GM21381 (cell line): ENCODE measurements at regions not wholly inside any gene's neighbourhood (a gene's known extent, or its start where the extent isn't known, plus 50 kb on each side); places are given as distances from the start of the nearest gene placed in this dataset.
A peak's percentile ranks its signal among the peaks of the same experiment; 100 is the strongest.
"Not testable (repeated sequence)": the region's sequence is repeated elsewhere in the genome, so short reads cannot be mapped to it uniquely, and the experiment has no call there.

Source experiments
- ATAC-seq: cut with Tn5 transposase; IDR thresholded peaks from one replicate; pipeline ENCODE4 v1.9.1; 2021; ENCODE audit warnings: mild to moderate bottlenecking, moderate library complexity; ENCODE audit not compliant: unreplicated experiment

DNA sequence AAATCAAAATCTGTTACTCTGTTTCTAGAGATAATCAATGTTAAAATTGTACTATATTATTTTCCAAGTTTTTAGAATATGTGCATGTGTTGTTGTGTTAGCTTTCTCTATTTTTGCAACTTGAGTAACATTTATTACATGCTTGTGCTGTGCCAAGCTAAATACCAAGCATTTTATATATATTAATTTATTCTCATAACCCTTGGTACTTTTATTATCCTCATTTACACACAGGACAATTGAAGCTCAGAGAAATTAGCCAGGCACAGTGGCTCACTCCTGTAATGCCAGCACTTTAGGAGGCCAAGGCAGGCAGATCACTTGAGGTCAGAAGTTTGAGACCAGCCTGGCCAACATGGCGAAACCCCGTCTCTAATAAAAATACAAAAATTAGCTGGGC lies 254.0 kb upstream of the DMRT1 start:
- no peak for ATAC-seq

DNA sequence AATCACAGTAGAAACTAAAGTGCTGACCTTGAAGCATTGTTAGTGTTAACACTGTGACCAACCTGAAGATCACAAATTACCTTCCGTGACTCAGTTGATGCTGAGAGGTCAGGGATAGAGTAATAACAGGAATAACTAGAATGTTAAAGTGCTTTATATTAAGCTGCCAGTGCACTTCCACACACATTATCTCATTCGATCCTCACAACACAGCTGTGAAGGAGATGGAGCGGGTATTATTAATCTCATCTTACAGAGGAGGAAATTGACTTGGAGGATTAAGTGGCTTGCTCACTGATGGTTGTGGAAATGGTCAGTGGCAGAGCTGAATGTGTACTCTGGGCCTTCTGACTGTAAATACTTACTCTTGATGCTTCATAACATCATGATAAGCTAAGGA lies 252.5 kb upstream of the DMRT1 start:
- ATAC-seq: no peak

DNA sequence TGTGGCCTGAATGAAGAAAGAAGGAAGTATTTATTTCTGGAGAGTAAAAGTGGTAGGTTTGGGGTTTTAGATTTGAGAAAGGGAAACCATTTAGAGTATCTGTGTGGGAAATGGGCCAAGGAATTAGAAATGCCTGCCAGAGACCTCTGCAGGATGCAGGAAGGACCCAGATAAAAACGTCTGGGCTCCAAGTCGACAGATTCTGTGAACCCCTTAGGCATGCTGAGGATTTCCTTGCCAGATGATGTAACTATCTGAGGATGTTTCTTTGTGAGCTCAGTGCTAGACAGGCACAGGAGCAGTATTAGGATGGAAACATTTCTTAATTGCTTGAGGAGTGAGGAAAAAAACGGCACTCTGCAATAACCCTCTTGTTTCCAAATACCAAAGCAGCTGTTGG lies 251.8 kb upstream of the DMRT1 start:
- no peak for ATAC-seq

DNA sequence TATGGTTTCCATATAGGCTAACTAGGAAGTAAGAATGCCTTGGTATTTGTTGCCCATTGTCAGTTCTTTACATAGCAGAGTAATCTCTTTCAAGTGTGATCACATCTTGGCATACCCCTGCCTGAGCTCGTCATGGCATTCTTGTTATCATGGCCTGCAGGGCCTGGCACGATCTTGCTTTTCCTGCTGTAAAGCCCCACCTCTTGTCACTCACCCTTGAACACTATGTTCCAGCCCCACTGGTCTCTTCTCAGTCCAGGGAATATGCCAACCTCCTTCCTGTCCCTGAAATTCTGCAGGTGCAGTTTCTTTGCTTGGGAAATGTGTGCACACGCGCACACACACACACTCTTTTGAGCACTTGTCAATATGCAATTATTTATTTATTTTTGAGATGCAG lies 250.2 kb upstream of the DMRT1 start:
- no peak for ATAC-seq

DNA sequence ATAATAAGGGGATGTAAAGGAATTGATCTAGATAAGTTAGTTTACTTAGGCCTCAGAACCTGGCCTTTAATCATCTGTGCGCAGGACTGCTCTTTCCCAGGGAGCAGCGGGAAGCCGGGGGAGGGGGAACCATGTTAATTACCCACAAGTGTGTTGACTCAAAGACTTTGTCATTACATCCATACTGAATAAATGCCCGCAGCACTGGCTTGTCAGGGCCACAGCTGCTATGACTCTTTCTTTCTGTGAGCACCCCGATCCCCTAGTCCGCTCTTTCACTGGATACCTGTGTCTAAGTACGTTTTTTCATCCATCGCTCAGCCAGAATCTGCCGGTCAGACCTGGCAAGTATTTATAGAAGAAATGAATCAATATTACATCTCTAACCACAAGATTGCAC lies 249.3 kb upstream of the DMRT1 start:
- ATAC-seq: no peak

DNA sequence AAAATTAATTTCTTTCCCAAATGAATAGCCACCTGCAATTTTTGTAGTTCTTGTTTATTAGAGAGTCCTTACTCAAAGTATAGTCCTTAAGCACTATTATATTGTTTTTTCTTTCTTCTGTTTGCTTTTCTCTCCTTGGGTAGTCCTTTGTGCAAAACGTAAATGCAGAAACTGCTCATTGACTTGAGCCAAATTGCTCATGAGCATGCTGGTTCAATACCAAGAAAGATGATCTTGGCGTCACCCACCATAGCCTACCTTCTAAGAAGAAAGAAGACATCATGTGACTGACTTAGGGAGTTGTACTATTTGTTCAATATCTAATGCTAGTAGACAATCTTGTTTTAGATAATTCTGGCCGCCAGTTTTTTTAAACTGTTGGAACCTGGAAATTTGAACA lies 248.8 kb upstream of the DMRT1 start:
- no peak for ATAC-seq

DNA sequence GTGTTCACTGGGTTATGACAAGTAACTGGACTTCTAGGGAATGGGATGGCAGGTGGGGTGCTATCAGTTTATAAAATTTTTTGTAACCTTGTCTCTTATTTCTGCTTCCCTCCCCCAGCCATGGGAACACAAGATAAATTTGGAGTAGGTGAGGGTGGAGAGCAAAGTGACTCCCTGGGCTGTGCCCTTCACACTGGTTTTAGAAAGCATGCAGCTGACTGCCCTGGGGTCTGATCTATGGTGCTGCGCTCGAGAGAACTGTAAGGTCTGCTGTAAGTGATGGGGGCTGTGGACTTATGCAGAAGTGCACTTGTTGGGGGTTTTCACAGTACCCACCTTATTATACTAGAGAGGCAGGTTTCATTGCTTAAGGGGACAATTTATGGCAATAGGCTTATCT lies 247.7 kb upstream of the DMRT1 start:
- no peak for ATAC-seq

DNA sequence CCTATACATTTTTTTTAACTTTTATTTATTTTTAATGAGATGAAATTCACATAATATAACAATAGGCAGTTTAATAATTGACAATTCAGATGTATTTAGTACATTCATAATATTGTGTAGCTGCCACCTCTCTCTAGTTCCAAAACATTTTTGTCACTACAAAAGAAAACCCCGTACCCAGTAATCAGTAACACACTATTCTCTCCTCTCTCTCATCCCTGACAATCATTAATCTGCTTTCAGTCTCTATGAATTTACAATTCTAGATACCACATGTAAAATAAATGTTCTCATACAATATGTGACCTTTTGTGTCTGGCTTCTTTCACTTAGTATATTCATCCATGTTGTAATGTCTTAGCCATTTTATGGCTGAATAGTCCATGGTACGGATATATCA lies 244.8 kb upstream of the DMRT1 start:
- ATAC-seq: no peak

DNA sequence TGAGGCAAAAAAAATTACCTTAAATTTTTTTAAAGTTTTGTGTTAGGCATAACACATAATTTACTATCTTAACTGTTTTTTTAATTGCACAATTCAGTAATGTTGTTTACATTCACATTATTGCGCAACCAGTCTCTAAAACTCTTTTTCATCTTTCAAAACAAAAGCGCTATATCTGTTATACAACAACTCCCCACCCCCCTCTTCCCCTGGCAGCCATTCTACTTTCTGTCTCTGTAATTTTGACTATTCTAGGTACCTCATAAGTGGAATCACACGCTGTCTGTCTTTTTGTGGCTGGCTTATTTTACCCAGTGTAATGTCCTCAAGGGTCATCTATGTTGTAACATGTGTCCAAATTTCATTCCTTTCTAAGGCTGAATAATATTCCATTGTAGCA lies 241.5 kb upstream of the DMRT1 start:
- no peak for ATAC-seq

DNA sequence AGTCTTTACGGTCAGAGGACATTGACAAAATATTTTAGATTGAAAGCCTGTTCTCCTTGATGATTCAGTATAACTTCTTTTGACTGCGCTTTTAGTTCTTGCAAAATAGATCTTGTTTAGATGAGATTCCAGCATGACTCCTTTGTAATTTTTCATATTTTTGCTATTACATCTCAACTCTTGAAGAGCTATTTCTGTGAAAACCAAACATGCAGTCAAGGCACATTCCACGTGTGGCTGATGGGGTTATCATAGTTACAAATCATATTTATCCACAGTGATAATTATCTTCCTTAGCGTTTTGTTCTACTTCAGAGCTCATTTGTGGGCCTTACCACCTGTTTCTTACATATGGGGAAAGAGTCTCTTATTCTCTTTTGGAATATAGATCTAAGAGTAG lies 238.8 kb upstream of the DMRT1 start:
- ATAC-seq: no peak

DNA sequence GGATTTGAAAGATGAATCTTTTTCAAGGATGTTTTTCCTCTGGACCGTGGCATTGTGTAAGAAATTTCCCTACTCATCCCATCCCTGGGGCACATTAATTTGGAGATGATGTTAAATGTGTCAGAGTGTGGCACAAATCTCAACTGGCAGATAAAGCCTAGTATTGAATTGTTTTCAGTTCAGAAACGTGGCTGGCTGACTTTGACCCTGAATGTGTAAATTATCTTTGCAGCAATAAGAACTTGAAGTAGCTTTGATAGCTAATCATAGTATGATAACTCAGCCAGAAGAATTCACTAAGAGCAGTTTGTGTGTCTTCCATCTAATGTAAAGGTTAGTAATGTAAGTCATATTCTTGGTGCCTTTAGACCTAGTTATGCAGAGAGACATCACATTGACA lies 238.4 kb upstream of the DMRT1 start:
- ATAC-seq: no peak

DNA sequence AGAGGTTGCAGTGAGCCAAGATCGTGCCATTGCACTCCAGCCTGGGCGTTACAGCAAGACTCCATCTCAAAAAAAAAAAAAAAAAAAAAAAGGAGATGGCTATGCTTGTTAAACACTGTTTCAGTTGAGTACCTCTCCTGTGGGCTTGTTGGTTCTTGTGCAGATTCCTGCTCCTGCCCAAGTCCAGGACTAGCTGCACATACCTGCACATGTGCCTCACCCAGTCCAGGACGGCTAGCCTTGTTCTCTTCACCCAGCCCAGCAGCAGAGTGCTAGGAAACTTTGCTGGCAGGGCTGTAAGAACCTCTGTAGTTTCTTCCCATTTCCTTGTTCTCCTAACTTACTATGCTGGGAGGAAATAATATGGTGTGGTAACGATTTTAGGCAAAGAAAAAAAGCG lies 234.1 kb upstream of the DMRT1 start:
- no peak for ATAC-seq

DNA sequence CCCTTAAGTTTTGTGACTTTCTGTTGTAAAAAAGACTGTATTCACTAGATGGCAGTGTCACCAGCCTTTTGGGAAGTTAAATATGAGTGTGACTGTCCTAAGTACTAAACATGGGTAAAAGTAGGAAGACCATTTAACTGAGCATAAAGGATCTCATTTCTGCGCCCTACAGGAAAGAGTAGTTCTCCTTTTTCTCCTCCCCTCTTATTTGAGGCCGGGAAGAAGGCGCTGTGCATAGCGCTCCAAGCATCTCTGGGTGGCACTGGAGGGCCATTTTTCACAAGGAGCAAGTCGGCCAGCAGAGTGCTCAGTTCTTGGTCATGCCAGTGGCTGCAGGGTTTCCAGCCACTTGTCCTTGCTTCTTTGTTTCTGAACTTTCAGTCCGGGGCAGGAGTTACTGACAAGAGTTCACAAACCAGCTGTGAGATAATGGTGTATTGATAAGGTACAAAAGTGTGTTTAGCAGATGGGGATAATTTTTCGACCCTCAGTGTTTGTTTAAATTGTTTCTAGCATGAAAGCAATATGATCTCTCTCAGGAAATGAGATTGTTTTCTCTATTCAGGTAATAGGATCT lies 227.6 kb upstream of the DMRT1 start:
- ATAC-seq: peak; percentile 94

DNA sequence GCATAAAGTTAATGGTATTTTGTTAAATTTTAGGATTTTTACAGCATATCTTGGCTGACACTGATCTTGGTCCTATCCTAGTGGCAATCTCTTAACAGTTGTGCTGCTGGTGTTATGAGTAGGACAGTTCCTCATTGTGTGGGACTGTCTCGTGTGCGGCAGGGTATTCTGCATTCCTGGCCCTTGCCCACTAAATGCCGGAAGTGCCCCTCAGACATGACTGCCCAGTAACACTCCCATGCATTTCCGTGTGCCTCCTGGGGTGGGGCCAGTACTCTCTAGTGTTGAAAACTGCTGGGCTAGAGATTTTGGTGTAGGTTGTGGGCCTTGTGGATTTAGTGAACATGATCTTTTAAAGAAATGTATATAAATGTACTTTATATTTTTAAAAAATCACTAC lies 227.1 kb upstream of the DMRT1 start:
- no peak for ATAC-seq

DNA sequence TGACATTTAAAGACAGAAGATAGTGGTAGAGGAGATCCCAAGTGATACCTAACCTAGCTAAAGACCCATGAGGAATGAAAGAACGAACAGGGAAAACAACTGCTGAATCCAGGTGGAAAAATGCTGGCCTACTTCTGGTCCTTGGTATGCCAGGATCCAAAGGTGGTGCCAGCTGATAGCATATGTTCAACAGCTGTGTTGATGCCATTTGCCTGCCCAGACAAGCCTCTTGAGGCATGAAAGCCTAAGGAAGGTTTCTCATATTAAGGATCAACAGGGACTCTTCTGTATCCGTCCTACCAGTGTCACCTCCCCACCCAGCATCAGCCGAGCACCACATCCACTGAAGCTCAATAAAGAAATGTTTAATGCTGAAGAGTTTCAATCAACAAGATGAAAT lies 225.7 kb upstream of the DMRT1 start:
- no peak for ATAC-seq

DNA sequence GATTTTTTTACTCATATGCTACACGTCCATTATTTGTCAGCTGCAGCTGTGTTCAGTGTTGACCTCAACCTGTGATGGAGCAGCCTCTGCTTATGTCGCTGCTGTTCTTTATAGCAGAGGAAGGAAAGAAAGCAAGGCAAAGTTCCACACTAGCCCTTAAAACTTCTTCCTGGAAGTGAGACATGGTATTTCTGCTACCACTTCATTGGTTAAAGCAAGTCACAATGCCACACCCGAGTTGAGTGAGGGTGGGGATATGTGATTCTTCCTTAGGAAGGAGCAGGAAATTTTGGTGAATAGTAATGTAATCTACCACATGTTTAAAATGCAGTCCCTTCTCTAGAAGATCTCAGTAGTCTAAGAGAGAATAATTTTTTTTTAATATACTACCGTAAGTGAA lies 224.8 kb upstream of the DMRT1 start:
- ATAC-seq: no peak

DNA sequence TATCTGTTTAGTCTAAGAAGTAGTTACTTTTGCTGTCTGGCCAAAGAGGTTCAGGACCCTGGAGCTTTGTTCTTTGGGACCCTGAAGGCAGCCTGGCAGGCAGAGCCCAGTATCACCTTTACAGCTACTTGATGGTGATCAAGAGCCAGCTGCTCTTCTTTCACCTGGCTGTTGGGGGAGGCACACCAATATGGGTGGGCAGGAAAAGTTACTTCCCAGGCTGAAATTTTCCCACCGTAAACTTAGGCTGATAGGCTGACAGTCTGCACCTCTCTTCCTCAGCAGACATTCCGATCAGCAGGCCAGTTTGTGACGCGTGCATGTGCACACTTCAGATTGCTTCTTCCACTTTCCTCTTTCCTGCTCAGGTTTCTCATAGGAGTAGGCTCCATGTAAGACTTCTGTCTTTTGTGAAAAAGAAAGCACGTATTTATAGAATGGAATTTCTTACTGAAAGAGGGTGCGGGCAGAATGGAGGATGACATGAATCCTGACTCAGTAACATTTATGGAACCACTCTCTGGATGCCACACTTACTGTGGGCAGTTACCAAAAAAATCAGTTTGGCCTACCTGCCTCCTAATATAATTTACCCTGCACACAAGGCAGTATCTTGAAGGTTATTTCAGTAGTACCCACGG lies 223.9 kb upstream of the DMRT1 start:
- no peak for ATAC-seq

DNA sequence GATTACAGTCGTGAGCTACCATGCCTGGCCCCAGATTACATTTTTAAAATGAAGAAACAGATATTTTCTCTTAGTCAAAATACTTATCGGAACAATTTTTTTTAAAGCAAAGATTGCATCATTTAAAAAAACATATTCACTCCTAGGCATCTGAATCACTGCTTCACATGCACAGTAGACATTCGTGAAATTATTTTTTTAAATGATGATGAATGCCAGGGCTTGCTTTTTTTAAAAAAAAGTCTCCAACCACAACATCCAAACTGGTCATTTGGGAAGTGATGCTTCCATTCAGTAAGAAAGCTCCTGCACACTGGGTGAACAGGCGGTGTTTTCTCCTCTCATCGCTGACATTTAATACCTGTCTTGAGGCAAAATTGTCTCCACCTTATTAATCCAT lies 223.0 kb upstream of the DMRT1 start:
- no peak for ATAC-seq

DNA sequence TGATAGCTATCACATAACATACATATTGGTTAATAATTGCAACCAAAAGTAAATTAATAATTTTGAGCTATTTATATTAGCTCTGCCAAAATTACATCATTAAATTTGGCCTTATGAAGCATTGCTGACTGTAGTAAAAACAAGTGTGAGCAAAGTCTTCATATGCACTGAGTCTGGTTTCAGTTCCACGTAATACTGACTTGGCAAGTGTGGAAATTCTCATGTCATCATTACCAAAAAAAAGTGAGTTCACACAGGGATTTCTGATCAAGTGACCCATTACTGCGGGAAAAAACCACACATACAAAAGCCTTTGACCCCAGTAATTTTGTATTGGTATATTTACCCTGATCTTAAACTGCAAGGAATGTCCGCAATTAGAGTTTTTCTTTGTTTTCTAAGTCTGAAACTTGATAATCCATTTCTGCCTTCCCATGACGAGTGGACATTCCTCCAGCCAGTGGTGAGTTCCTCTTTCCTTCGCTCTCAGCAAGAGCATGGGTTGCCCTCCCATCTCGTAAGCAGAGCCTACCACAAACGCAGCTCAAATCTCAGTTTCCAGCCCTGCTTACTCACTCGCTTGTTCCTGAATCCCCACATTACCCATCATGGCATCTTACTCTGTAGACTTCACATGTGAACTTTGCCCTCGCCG lies 220.2 kb upstream of the DMRT1 start:
- no peak for ATAC-seq

DNA sequence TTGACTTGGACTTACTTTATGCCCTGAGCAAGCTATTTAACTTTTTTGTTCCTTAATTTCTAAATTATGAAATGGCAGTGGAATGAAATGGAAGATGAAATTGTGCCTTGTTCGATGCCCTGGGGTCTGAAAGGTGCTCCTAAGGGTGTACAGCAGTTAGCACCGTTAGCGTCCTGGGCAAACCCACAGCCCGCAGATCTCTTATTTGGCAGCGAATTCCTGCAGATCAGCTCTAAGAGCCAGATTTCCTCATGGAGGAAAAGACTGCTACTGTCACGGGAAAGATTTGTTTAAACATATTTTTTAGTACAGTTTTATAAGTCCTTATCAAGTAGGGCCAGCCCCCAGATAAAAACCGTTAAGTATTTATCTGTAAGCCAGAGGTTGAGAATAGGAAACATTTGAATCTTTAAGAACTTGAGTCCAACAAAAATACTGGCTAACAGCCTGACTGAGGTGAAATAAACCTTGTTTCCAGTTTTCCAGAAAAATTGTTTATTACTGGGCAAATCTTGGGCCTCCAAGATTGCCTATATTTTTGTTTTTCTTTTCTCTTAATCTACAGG lies 216.5 kb upstream of the DMRT1 start:
- no peak for ATAC-seq

DNA sequence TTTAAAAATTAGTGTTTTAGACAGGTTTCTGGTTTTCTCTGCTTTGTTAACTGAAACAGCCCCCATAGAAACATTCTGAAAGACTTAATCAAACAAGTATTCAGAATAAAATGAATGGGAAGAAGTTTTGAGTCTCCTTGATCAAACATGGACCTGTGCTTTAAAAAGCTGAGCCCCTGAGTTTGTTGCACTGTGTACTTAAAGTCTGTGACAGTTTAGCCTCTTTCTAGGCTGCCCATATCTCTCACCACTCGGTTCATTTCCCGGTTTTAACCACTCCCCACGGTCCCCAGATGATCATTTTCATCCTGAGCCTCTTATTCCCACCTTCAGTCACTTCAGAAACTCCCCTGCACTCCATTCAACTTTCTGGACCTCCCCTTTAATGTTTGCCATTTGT lies 215.9 kb upstream of the DMRT1 start:
- ATAC-seq: no peak

DNA sequence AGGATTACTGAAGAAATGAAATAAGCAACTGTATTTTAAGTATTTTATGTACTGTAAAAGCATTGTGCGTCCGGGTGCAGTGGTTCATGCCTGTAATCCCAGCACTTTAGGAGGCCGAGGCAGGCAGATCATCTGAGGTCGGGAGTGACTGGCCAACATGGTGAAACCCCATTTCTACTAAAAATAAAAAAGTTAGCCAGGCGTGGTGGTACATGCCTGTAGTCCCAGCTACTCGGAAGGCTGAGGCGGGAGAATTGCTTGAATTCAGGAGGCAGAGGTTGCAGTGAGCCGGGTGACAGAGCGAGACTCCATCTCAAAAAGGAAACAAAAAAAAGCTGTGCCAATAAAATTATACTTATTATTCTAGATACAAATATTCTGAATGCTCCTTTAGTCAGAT lies 215.4 kb upstream of the DMRT1 start:
- not testable (repeated sequence) for ATAC-seq
